ENCODE measurements at regions not wholly inside any gene's neighbourhood (a gene's known extent, or its start where the extent isn't known, plus 50 kb on each side); places are given as distances from the start of the nearest gene placed in this dataset.

DNA sequence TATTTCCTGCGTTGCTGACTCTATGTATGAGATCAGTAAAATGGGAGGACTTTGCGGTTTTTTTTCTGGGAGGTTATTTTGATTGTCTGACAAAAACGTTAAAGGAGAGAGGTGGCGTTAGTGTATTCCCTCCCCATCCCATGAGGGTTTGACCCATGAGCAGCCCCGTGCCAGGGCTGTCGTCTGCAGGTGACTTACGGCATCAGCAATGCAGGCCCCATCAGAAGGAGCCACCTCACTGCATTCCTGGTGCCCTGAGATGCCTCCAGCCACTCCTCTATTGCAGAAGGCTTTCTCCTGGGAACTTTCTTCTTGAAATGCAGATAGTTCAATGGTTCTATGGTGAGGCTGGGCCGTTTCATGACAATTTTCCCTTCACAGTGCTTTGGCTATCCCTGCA lies 149.3 kb downstream of the TTLL2 start:
- TF ChIP-seq, protein P1, sequence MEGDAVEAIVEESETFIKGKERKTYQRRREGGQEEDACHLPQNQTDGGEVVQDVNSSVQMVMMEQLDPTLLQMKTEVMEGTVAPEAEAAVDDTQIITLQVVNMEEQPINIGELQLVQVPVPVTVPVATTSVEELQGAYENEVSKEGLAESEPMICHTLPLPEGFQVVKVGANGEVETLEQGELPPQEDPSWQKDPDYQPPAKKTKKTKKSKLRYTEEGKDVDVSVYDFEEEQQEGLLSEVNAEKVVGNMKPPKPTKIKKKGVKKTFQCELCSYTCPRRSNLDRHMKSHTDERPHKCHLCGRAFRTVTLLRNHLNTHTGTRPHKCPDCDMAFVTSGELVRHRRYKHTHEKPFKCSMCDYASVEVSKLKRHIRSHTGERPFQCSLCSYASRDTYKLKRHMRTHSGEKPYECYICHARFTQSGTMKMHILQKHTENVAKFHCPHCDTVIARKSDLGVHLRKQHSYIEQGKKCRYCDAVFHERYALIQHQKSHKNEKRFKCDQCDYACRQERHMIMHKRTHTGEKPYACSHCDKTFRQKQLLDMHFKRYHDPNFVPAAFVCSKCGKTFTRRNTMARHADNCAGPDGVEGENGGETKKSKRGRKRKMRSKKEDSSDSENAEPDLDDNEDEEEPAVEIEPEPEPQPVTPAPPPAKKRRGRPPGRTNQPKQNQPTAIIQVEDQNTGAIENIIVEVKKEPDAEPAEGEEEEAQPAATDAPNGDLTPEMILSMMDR (IDR thresholded peaks at IDR 0.05) = no peak
- no peak for TF ChIP-seq POLR2A (IDR thresholded peaks at IDR 0.05)

Data from lower leg skin (tissue), 3 donors.